Breast epithelium (tissue), 4 donors: ENCODE measurements at regions not wholly inside any gene's neighbourhood (a gene's known extent, or its start where the extent isn't known, plus 50 kb on each side); places are given as distances from the start of the nearest gene placed in this dataset.

ENCODE experiments used
- DNase-seq, 2 donors: peaks; one replicate each; pipeline ENCODE4 v3.0.0-alpha.2; 2019; ENCODE audit warnings: low spot score in 2 of 2
- H3K27ac ChIP-seq, 2 donors: fragments of 200-600 bp; sonication (generic) in 1 of 2; one replicate each; pipeline ENCODE4 v1.5.1; 2016 to 2019; ENCODE audit warnings: mild to moderate bottlenecking in 1 of 2
- H3K27me3 ChIP-seq, 2 donors: fragments of 200-600 bp; sonication (generic) in 1 of 2; one replicate each; pipeline versions ENCODE4 v1.5.1 to v1.6.0; 2017 to 2019; ENCODE audit warnings: control low read depth in 1 of 2, mild to moderate bottlenecking in 1 of 2
- H3K36me3 ChIP-seq: fragments of 200-600 bp; one replicate; pipeline ENCODE4 v1.5.1; 2019
- H3K4me1 ChIP-seq, 2 donors: fragments of 200-600 bp; sonication (generic); one replicate each; pipeline ENCODE4 v1.5.1; 2016 to 2019; ENCODE audit warnings: control low read depth in 1 of 2
- H3K4me3 ChIP-seq, 3 donors: fragments of 200-600 bp; sonication (generic); 1 replicate in 2 of 3; 2 replicates in 1 of 3; pipeline ENCODE4 v1.5.1; 2016 to 2019; ENCODE audit warnings: mild to moderate bottlenecking in 3 of 3, moderate library complexity in 2 of 3
- H3K9me3 ChIP-seq, 2 donors: fragments of 200-600 bp; sonication (generic) in 1 of 2; one replicate each; pipeline ENCODE4 v1.5.1; 2016 to 2019; ENCODE audit warnings: control low read depth in 1 of 2
- CTCF ChIP-seq, 3 donors: fragments of 450-650 bp; IDR thresholded peaks; one replicate each; pipeline ENCODE4 v1.5.1; 2016 to 2017; ENCODE audit warnings: antibody characterized with exemption in 3 of 3, mild to moderate bottlenecking in 3 of 3, moderate library complexity in 3 of 3
- POLR2A ChIP-seq: fragments of 450-650 bp; IDR thresholded peaks from one replicate; pipeline ENCODE4 v1.6.1; 2016; ENCODE audit warnings: antibody characterized with exemption, mild to moderate bottlenecking, moderate library complexity
- POLR2AphosphoS5 ChIP-seq, 3 donors: sonication (generic); formaldehyde crosslinking; IDR thresholded peaks; one replicate each; pipeline ENCODE4 v1.6.1; 2017; ENCODE audit warnings: antibody characterized with exemption in 3 of 3
- intact Hi-C: fragments of 100-400 bp; cut with DNase I; formaldehyde crosslinking; loops from one replicate; pipeline ENCODE4 v1.15.1; 2023; ENCODE audit warnings: low total_unique reads

GRCh38 chr1:199704231-199704630 is 323.3 kb upstream of the NR5A2 start:
- intact Hi-C loops: no loop called here
- TF ChIP-seq POLR2AphosphoS5 (IDR thresholded peaks at IDR 0.05): no peak
- TF ChIP-seq CTCF (IDR thresholded peaks at IDR 0.05): no peak
- TF ChIP-seq POLR2A: no peak

GRCh38 chr1:199705825-199706224 is 321.7 kb upstream of the NR5A2 start:
- TF ChIP-seq POLR2A: no peak
- no peak for TF ChIP-seq CTCF (IDR thresholded peaks at IDR 0.05)
- no peak for TF ChIP-seq POLR2AphosphoS5 (IDR thresholded peaks at IDR 0.05)
- intact Hi-C loops: no loop called here
- H3K4me1 ChIP-seq: no peaks in the 10 kb centered on the region

More at GRCh38 chr1:199704231-199704630, 323.3 kb upstream of the NR5A2 start:
- DNase-seq: no peak
- no peaks in the 10 kb centered on the region for H3K9me3 ChIP-seq
- H3K36me3 ChIP-seq: no peaks in the 10 kb centered on the region
- no peak overlapping the region for H3K27ac ChIP-seq
- no peaks in the 10 kb centered on the region for H3K27me3 ChIP-seq
- no peaks in the 10 kb centered on the region for H3K4me1 ChIP-seq
- H3K4me3 ChIP-seq: no peak overlapping the region

GRCh38 chr1:199706826-199707606 is 320.5 kb upstream of the NR5A2 start:
- Histone ChIP-seq H3K27ac (no peak overlapping the region), H3K27me3 (no peaks in the 10 kb centered on the region), H3K4me1 (no peaks in the 10 kb centered on the region), H3K36me3 (no peaks in the 10 kb centered on the region), H3K9me3 (peaks cover 7 to 11% of the 10 kb centered on the region in 2 donors), H3K4me3 (no peak overlapping the region)
- no peak for DNase-seq
- TF ChIP-seq POLR2A: no peak
- no peak for TF ChIP-seq POLR2AphosphoS5 (IDR thresholded peaks at IDR 0.05)
- TF ChIP-seq CTCF (IDR thresholded peaks at IDR 0.05): no peak
- intact Hi-C loops: no loop called here

More at GRCh38 chr1:199705825-199706224, 321.7 kb upstream of the NR5A2 start:
- no peak overlapping the region for H3K27ac ChIP-seq
- no peaks in the 10 kb centered on the region for H3K36me3 ChIP-seq
- H3K27me3 ChIP-seq: no peaks in the 10 kb centered on the region
- DNase-seq: no peak
- no peak overlapping the region for H3K4me3 ChIP-seq
- peaks cover 0 to 2% of the 10 kb centered on the region in 2 donors for H3K9me3 ChIP-seq

GRCh38 chr1:199710974-199711373 is 316.5 kb upstream of the NR5A2 start:
- Histone ChIP-seq H3K9me3 (peaks cover 7 to 16% of the 10 kb centered on the region in 2 donors), H3K27me3 (no peaks in the 10 kb centered on the region), H3K36me3 (no peaks in the 10 kb centered on the region), H3K4me3 (no peak overlapping the region), H3K27ac (no peak overlapping the region), H3K4me1 (no peaks in the 10 kb centered on the region)
- intact Hi-C loops: no loop called here
- no peak for DNase-seq
- TF ChIP-seq POLR2AphosphoS5 (IDR thresholded peaks at IDR 0.05) (no peak), POLR2A (no peak), CTCF (IDR thresholded peaks at IDR 0.05) (no peak)

GRCh38 chr1:199716729-199717128 is 310.8 kb upstream of the NR5A2 start:
- no peak for TF ChIP-seq CTCF (IDR thresholded peaks at IDR 0.05)
- TF ChIP-seq POLR2AphosphoS5 (IDR thresholded peaks at IDR 0.05): no peak
- TF ChIP-seq POLR2A: no peak
- DNase-seq: no peak
- no peak overlapping the region for H3K4me3 ChIP-seq
- peaks cover 0 to 6% of the 10 kb centered on the region in 2 donors for H3K9me3 ChIP-seq
- no peaks in the 10 kb centered on the region for H3K36me3 ChIP-seq
- no peaks in the 10 kb centered on the region for H3K27me3 ChIP-seq
- H3K4me1 ChIP-seq: no peaks in the 10 kb centered on the region
- intact Hi-C loops: no loop called here
- no peak overlapping the region for H3K27ac ChIP-seq
